H1 (cell line): ENCODE measurements at regions not wholly inside any gene's neighbourhood (a gene's known extent, or its start where the extent isn't known, plus 50 kb on each side); places are given as distances from the start of the nearest gene placed in this dataset.

Experiments
- ATF2 ChIP-seq: IDR thresholded peaks from 2 replicates; pipeline ENCODE4 v1.6.1; 2012; ENCODE audit warnings: low read length, inconsistent platforms
- CHD2 ChIP-seq: IDR thresholded peaks from 2 replicates; pipeline ENCODE4 v1.6.1; 2012; ENCODE audit warnings: low read length, improper control_type of control experiment
- E2F6 ChIP-seq: IDR thresholded peaks from 2 replicates; pipeline ENCODE4 v1.6.1; 2012; ENCODE audit warnings: inconsistent platforms

- TF ChIP-seq E2F6 (no peak), ATF2 (no peak), CHD2 (no peak)
Measured at GRCh38 chr6:44044154-44044539, 83.1 kb downstream of the MRPL14 start (continued).
